ENCODE measurements at regions not wholly inside any gene's neighbourhood (a gene's known extent, or its start where the extent isn't known, plus 50 kb on each side); places are given as distances from the start of the nearest gene placed in this dataset.

- Histone ChIP-seq H3K4me1 (ENCODE audit: insufficient read depth, low read length) (peaks cover 3% of the 10 kb centered on the region), H3K4me3 (ENCODE audit: low read length) (no peak overlapping the region), H3K9me3 (ENCODE audit: low read length) (no peaks in the 10 kb centered on the region), H3K36me3 (ENCODE audit: insufficient read depth, low read length) (no peaks in the 10 kb centered on the region), H3K27me3 (ENCODE audit: insufficient read depth, low read length) (no peaks in the 10 kb centered on the region), H2AFZ (ENCODE audit: low read depth, low read length) (no peak overlapping the region)
Measured at GRCh38 chr6:1145768-1146218, 166.1 kb upstream of the FOXQ1 start.

DNA sequence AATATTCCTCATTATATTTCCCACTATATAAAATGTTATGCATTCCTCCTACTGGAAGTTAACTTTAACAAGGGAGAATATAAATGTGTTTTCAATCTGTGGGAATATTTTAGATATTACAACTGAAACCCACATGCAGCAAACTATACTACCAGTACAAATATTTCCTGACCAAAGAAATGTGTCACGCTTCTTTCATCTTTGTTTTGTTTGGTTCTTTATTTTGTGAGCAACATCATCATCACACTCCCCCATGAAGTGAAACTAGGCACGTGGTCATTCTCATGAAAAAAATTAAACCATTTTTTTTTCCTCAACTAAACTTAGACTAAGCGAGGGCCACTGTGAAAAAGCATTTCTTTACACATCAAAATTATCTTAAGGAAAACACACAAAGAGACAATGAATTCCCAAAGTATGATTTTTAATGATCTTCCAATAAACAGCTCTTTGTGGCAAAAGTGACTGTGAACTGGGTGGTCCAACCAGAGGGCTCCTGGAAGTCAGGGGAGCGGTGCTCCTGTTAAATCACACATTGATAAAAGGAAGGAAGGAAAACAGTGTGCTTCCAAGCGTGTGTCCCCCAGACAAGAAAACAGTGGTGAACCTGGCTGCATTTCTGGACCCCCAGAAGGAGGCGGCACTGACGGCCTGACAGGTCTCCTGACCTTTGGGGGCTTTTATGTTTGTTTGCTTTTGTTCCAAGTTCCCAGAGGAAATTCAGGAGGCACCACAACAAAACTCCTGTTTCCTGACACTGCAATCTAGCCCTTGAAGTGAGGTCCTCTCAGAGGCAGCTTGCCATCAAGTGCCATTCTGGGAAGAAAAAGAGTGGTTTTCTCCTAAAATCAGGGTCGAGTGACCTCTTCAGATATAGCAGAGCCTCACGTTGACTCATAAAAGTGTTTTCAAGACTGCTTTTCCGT, 166.8 kb upstream of the FOXQ1 start:
- Histone ChIP-seq H3K36me3 (ENCODE audit: insufficient read depth, low read length) (no peaks in the 10 kb centered on the region), H3K4me1 (ENCODE audit: insufficient read depth, low read length) (peaks cover 3% of the 10 kb centered on the region), H3K4me3 (ENCODE audit: low read length) (no peak overlapping the region), H2AFZ (ENCODE audit: low read depth, low read length) (no peak overlapping the region), H3K9me3 (ENCODE audit: low read length) (no peaks in the 10 kb centered on the region), H3K27me3 (ENCODE audit: insufficient read depth, low read length) (no peaks in the 10 kb centered on the region)

GRCh38 chr6:1143655-1144054, 168.2 kb upstream of the FOXQ1 start:
- Histone ChIP-seq H2AFZ (ENCODE audit: low read depth, low read length) (no peak overlapping the region), H3K9me3 (ENCODE audit: low read length) (no peaks in the 10 kb centered on the region), H3K4me3 (ENCODE audit: low read length) (no peak overlapping the region), H3K27me3 (ENCODE audit: insufficient read depth, low read length) (no peaks in the 10 kb centered on the region), H3K36me3 (ENCODE audit: insufficient read depth, low read length) (no peaks in the 10 kb centered on the region), H3K4me1 (ENCODE audit: insufficient read depth, low read length) (peaks cover 3% of the 10 kb centered on the region)

GRCh38 chr6:1139155-1139890, 172.6 kb upstream of the FOXQ1 start:
- H3K36me3 ChIP-seq (ENCODE audit: insufficient read depth, low read length): no peaks in the 10 kb centered on the region
- no peaks in the 10 kb centered on the region for H3K4me1 ChIP-seq (ENCODE audit: insufficient read depth, low read length)
- H2AFZ ChIP-seq (ENCODE audit: low read depth, low read length): no peak overlapping the region
- no peaks in the 10 kb centered on the region for H3K27me3 ChIP-seq (ENCODE audit: insufficient read depth, low read length)
- no peak overlapping the region for H3K4me3 ChIP-seq (ENCODE audit: low read length)
- no peaks in the 10 kb centered on the region for H3K9me3 ChIP-seq (ENCODE audit: low read length)

- Histone ChIP-seq H3K4me1 (ENCODE audit: insufficient read depth, low read length) (no peaks in the 10 kb centered on the region), H3K36me3 (ENCODE audit: insufficient read depth, low read length) (no peaks in the 10 kb centered on the region), H3K4me3 (ENCODE audit: low read length) (no peak overlapping the region), H3K27me3 (ENCODE audit: insufficient read depth, low read length) (no peaks in the 10 kb centered on the region), H3K9me3 (ENCODE audit: low read length) (no peaks in the 10 kb centered on the region), H2AFZ (ENCODE audit: low read depth, low read length) (no peak overlapping the region)
Measured at GRCh38 chr6:1137849-1138248, 174.0 kb upstream of the FOXQ1 start.

GRCh38 chr6:1136827-1137226, 175.1 kb upstream of the FOXQ1 start:
- Histone ChIP-seq H3K36me3 (ENCODE audit: insufficient read depth, low read length) (no peaks in the 10 kb centered on the region), H2AFZ (ENCODE audit: low read depth, low read length) (no peak overlapping the region), H3K27me3 (ENCODE audit: insufficient read depth, low read length) (no peaks in the 10 kb centered on the region), H3K4me1 (ENCODE audit: insufficient read depth, low read length) (no peaks in the 10 kb centered on the region), H3K4me3 (ENCODE audit: low read length) (no peak overlapping the region), H3K9me3 (ENCODE audit: low read length) (no peaks in the 10 kb centered on the region)

DNA sequence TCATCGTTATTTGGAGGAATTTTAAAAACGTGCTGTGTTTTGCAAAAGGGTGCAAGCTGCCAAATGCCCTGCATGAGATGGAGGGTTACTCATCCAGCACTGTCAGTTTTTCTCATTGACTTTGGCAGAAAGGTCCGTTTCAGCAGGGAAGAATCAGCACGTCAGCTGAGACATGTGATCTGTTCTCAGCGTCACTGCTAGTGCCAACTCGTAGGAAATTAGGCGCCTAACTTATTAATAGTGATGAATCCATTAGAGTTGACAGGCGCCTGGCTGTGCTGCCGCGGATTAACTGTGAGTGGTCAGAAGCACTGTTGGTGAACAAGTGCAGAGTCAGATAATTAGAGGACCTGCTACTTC, 175.5 kb upstream of the FOXQ1 start:
- no peaks in the 10 kb centered on the region for H3K27me3 ChIP-seq (ENCODE audit: insufficient read depth, low read length)
- no peaks in the 10 kb centered on the region for H3K36me3 ChIP-seq (ENCODE audit: insufficient read depth, low read length)
- H3K4me3 ChIP-seq (ENCODE audit: low read length): no peak overlapping the region
- no peak overlapping the region for H2AFZ ChIP-seq (ENCODE audit: low read depth, low read length)
- no peaks in the 10 kb centered on the region for H3K9me3 ChIP-seq (ENCODE audit: low read length)
- no peaks in the 10 kb centered on the region for H3K4me1 ChIP-seq (ENCODE audit: insufficient read depth, low read length)

DNA sequence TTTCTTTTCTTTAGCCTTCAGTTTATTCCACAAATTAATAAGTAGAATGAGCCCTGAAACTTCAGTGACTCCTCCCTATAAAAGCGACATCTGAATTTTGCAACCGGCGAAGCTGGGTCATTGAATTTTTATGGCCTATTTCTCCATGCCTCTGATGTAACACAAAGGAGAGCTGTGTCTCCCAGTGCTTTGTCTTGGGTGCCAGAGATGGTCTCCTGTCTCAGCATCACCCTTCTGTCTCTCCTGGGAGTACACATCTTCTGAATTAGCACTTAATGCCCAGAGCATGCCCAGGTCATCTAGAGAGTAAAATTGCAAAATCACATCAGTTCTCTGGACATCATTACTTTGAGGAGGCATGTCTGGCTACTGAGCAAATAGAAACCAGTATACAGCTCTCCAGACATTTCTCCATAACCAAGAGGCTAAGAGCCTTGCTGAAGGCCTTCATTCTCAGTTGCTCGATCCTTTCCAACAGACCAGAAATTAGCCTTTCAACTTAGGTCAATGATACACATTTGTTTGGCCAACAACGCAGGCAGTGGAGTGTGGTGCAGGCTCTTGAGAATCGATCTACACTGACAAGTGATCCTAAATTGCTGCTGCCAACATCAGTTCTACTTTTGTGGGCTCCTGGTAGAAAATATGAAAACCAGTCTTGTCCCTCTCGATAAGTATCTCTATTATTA, 176.0 kb upstream of the FOXQ1 start:
- no peak overlapping the region for H3K4me3 ChIP-seq (ENCODE audit: low read length)
- no peaks in the 10 kb centered on the region for H3K36me3 ChIP-seq (ENCODE audit: insufficient read depth, low read length)
- no peaks in the 10 kb centered on the region for H3K9me3 ChIP-seq (ENCODE audit: low read length)
- H2AFZ ChIP-seq (ENCODE audit: low read depth, low read length): no peak overlapping the region
- H3K4me1 ChIP-seq (ENCODE audit: insufficient read depth, low read length): no peaks in the 10 kb centered on the region
- H3K27me3 ChIP-seq (ENCODE audit: insufficient read depth, low read length): no peaks in the 10 kb centered on the region

GRCh38 chr6:1131285-1132079, 180.4 kb upstream of the FOXQ1 start:
- no peak overlapping the region for H2AFZ ChIP-seq (ENCODE audit: low read depth, low read length)
- no peaks in the 10 kb centered on the region for H3K4me1 ChIP-seq (ENCODE audit: insufficient read depth, low read length)
- H3K9me3 ChIP-seq (ENCODE audit: low read length): no peaks in the 10 kb centered on the region
- no peaks in the 10 kb centered on the region for H3K27me3 ChIP-seq (ENCODE audit: insufficient read depth, low read length)
- H3K4me3 ChIP-seq (ENCODE audit: low read length): no peak overlapping the region
- H3K36me3 ChIP-seq (ENCODE audit: insufficient read depth, low read length): no peaks in the 10 kb centered on the region

GRCh38 chr6:1130709-1131108, 181.2 kb upstream of the FOXQ1 start:
- H3K9me3 ChIP-seq (ENCODE audit: low read length): no peaks in the 10 kb centered on the region
- no peak overlapping the region for H3K4me3 ChIP-seq (ENCODE audit: low read length)

DNA sequence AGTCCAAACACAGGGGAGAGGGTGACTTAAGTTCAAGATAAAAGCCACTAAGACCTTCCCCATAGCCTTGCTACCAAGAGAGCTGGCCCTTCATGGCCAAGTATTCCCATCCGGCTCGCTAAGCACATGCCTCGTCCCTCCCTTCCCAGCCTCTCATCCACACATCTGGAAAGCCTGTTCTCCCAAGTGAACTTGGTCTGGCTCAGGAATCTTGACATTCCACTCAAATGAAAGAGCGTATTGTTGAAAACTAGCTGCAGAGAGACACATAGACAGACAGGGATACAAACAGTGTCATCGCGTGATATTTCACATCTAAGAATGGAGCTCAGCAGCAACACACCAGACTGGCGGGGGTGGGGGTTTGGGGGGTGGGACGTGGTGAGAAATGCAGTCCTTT, 182.8 kb upstream of the FOXQ1 start:
- no peaks in the 10 kb centered on the region for H3K27me3 ChIP-seq (ENCODE audit: insufficient read depth, low read length)
- H3K4me3 ChIP-seq (ENCODE audit: low read length): no peak overlapping the region
- H3K36me3 ChIP-seq (ENCODE audit: insufficient read depth, low read length): no peaks in the 10 kb centered on the region
- no peaks in the 10 kb centered on the region for H3K9me3 ChIP-seq (ENCODE audit: low read length)
- no peak overlapping the region for H2AFZ ChIP-seq (ENCODE audit: low read depth, low read length)
- no peaks in the 10 kb centered on the region for H3K4me1 ChIP-seq (ENCODE audit: insufficient read depth, low read length)

More at GRCh38 chr6:1130709-1131108, 181.2 kb upstream of the FOXQ1 start:
- Histone ChIP-seq H3K27me3 (ENCODE audit: insufficient read depth, low read length) (no peaks in the 10 kb centered on the region), H3K36me3 (ENCODE audit: insufficient read depth, low read length) (no peaks in the 10 kb centered on the region), H2AFZ (ENCODE audit: low read depth, low read length) (no peak overlapping the region), H3K4me1 (ENCODE audit: insufficient read depth, low read length) (no peaks in the 10 kb centered on the region)

DNA sequence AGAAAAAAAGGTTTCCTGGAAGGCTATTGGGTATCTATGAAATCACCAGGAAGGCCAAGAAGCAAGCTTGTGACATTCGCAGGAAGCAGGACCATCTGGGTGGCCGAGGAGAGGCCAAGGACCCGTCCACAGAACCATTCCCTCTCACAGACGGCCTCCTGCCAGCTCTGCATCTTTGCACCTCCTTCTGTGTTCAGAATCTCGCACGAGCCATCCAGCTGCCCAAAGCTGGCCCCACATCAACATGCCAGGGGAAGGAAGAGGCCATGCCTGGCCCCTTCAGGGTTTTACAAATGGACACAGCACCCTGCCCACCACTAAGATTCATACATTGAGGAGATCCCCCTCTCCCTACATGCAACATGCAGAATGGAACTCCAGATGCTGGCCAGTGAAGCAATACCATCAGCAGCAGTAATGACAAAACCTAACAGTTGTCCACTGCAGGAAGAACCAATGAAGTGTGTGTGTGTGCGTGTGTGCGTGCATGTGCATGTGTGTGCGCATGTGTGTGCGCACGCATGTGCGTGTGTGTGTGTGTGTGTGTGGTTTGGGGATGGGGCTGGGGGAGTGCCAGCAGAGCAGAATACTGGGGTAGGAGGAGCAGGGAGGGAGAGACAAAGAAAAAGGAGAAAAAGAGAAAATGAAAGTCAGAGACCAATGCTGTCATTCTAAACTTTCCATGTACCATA, 184.2 kb upstream of the FOXQ1 start:
- H3K27me3 ChIP-seq (ENCODE audit: insufficient read depth, low read length): no peaks in the 10 kb centered on the region
- H3K9me3 ChIP-seq (ENCODE audit: low read length): no peaks in the 10 kb centered on the region
- H3K4me1 ChIP-seq (ENCODE audit: insufficient read depth, low read length): no peaks in the 10 kb centered on the region
- H3K36me3 ChIP-seq (ENCODE audit: insufficient read depth, low read length): no peaks in the 10 kb centered on the region
- no peak overlapping the region for H3K4me3 ChIP-seq (ENCODE audit: low read length)
- no peak overlapping the region for H2AFZ ChIP-seq (ENCODE audit: low read depth, low read length)

All from neuron (in vitro differentiated cells).